Mucosa of descending colon (tissue), 3 donors: ENCODE measurements at regions not wholly inside any gene's neighbourhood (a gene's known extent, or its start where the extent isn't known, plus 50 kb on each side); places are given as distances from the start of the nearest gene placed in this dataset.

Experiments used
- ATAC-seq: fragments of 200-7000 bp; cut with Tn5 transposase; one replicate; pipeline ENCODE4 v1.9.1; 2020; ENCODE audit warnings: mild to moderate bottlenecking, moderate library complexity
- DNase-seq, 3 donors: peaks; one replicate each; pipeline ENCODE4 v3.0.0-alpha.2; 2020
- H3K36me3 ChIP-seq: fragments of 200-600 bp; one replicate; pipeline ENCODE4 v1.8.0; 2021; ENCODE audit warnings: low read depth, mild to moderate bottlenecking
- H3K4me1 ChIP-seq: fragments of 200-600 bp; one replicate; pipeline ENCODE4 v1.8.0; 2021; ENCODE audit warnings: low read depth, mild to moderate bottlenecking
- H3K4me3 ChIP-seq: fragments of 200-600 bp; one replicate; pipeline ENCODE4 v1.8.0; 2021; ENCODE audit warnings: mild to moderate bottlenecking
- H3K9me3 ChIP-seq: fragments of 200-600 bp; one replicate; pipeline ENCODE4 v1.8.0; 2021; ENCODE audit warnings: mild to moderate bottlenecking
- intact Hi-C, 2 donors: fragments of 100-400 bp; cut with DNase I in 1 of 2; cut with micrococcal nuclease in 1 of 2; formaldehyde crosslinking; loops; one replicate each; pipeline versions ENCODE4 v1.11.0 to v1.11.1; 2022; cut with DNase I, micrococcal nuclease
- TF ChIP-seq, protein P1 (sequence below): fragments of 200-600 bp; IDR thresholded peaks from one replicate; pipeline ENCODE4 v1.8.0; 2022; ENCODE audit warnings: antibody characterized with exemption, mild to moderate bottlenecking
- donor health status: DM: no; HTN: no; CAD: no; lungs with moderate emphysema.
- donor health status: DM: no; HTN: no; CAD: no.
- donor health status: DM: no; HTN: yes; CAD: no.

DNA sequence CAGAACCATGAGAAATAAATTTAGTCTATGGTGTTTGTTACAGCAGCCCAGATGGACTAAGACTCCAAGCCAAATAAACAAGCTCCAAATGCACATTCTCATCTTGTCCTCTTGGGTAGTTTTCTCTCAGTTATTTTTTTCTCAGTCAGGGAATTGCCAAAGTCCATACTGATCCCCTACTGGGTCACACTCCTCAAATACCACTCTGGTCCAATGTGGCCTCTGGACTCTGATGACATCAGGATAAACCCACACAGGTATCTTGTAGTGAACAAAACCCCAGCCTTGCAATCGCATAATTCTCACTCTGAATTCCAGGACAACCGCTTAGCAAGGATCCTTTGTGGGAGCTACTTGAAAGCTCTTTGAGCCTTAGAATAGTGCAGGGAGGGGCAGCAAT, 248.4 kb upstream of the JUN start:
- H3K36me3 ChIP-seq = no peaks in the 10 kb centered on the region
- TF ChIP-seq, protein P1, sequence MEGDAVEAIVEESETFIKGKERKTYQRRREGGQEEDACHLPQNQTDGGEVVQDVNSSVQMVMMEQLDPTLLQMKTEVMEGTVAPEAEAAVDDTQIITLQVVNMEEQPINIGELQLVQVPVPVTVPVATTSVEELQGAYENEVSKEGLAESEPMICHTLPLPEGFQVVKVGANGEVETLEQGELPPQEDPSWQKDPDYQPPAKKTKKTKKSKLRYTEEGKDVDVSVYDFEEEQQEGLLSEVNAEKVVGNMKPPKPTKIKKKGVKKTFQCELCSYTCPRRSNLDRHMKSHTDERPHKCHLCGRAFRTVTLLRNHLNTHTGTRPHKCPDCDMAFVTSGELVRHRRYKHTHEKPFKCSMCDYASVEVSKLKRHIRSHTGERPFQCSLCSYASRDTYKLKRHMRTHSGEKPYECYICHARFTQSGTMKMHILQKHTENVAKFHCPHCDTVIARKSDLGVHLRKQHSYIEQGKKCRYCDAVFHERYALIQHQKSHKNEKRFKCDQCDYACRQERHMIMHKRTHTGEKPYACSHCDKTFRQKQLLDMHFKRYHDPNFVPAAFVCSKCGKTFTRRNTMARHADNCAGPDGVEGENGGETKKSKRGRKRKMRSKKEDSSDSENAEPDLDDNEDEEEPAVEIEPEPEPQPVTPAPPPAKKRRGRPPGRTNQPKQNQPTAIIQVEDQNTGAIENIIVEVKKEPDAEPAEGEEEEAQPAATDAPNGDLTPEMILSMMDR = no peak
- intact Hi-C loops = no loop called here
- ATAC-seq = no peak
- no peaks in the 10 kb centered on the region for H3K9me3 ChIP-seq
- no peak overlapping the region for H3K4me3 ChIP-seq
- no peak for DNase-seq
- H3K4me1 ChIP-seq = peaks cover 4% of the 10 kb centered on the region

DNA sequence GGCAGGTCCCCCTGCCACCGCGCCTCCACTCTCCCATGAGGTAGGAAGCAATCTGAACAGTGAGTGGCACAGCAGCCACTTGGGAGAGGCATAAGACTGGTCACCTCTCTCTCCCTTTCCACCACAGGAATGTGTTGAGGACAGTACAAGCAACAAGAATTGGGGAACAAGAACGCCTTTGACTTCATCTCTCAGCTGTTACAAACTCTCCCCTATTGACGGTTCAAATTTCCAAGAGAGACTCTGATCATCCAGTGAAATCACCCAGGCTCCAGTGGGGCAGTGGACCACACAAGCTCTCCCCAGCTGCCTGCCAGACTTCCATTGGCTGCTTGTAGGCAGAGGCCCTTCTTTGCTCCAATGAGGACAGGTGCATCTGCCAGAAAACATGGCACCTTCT, 249.9 kb upstream of the JUN start:
- H3K9me3 ChIP-seq = no peaks in the 10 kb centered on the region
- intact Hi-C loops = no loop called here
- DNase-seq = no peak
- no peaks in the 10 kb centered on the region for H3K36me3 ChIP-seq
- ATAC-seq = no peak
- no peak overlapping the region for H3K4me3 ChIP-seq
- no peaks in the 10 kb centered on the region for H3K4me1 ChIP-seq
- TF ChIP-seq, protein P1 = no peak

- H3K9me3 ChIP-seq = no peaks in the 10 kb centered on the region
- TF ChIP-seq, protein P1 = no peak
- intact Hi-C loops = no loop called here
- H3K36me3 ChIP-seq = no peaks in the 10 kb centered on the region
- ATAC-seq = no peak
- DNase-seq = no peak
- H3K4me1 ChIP-seq = no peaks in the 10 kb centered on the region
- H3K4me3 ChIP-seq = no peak overlapping the region
Measured at GRCh38 chr1:59034925-59035324, 251.1 kb upstream of the JUN start.

- DNase-seq (no peak), ATAC-seq (no peak)
- H3K9me3 ChIP-seq = no peaks in the 10 kb centered on the region
- intact Hi-C loops = no loop called here
- TF ChIP-seq, protein P1 = no peak
- H3K4me1 ChIP-seq = peaks cover 7% of the 10 kb centered on the region
- H3K4me3 ChIP-seq = no peak overlapping the region
- no peaks in the 10 kb centered on the region for H3K36me3 ChIP-seq
Measured at GRCh38 chr1:59039551-59039950, 255.7 kb upstream of the JUN start.

DNA sequence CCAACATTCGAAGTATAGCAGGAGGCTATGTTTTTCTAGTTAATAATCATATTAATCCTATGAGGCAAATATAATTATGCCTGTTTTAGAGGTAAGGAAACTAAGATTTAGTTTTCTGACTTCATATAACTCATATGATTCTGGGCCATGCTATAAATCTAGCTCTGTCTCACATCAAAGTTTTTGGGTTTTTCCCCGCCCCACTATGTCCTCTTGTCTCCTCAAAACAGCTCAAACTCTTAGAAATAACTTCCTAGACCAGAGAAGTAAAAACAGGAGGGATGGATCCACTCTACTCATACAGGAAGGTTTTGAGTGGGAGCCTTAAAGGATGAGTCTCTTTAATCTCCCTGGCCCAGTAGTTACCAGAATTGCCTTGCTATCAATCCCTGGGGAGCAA, 256.4 kb upstream of the FGGY start:
- TF ChIP-seq, protein P1 = no peak
- no peak for ATAC-seq
- peaks cover 9% of the 10 kb centered on the region for H3K4me1 ChIP-seq
- DNase-seq = no peak
- intact Hi-C loops = no loop called here
- H3K36me3 ChIP-seq = no peaks in the 10 kb centered on the region
- no peaks in the 10 kb centered on the region for H3K9me3 ChIP-seq
- H3K4me3 ChIP-seq = no peak overlapping the region

DNA sequence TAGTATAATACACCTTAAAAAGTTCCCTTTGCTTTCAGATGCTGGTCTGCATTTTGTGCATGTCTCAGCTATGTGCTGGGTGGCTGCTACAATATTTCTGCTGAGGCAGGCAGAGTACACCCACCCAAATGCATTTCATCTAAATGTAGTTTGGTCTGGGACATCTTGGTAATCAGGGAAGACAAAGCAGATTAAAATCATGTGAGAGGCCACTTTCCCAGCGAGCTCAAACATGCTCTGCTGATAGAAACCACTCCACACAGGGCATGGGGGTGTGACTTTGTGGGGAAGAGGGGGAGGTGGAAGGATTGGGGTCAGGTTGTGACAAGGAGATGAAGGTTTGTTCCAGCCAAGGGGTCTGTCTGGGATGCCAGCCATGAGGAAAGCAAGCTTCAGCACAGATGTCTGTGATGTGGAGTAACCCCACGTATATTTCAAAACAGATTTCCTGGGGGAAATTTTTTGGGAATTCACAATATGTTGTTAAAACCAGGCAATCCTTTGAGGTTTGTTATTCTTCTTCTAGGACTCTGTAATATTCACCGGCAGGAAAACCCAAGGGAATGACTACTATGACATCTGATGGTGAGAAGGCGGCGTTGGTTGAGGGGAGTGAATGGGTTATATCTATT, 255.1 kb upstream of the FGGY start:
- DNase-seq (no peak), ATAC-seq (no peak)
- peaks cover 9% of the 10 kb centered on the region for H3K4me1 ChIP-seq
- TF ChIP-seq, protein P1 = no peak
- H3K4me3 ChIP-seq = no peak overlapping the region
- intact Hi-C loops = no loop called here
- H3K9me3 ChIP-seq = no peaks in the 10 kb centered on the region
- H3K36me3 ChIP-seq = no peaks in the 10 kb centered on the region
